Skin of body (tissue), 1 donor: ENCODE measurements at regions not wholly inside any gene's neighbourhood (a gene's known extent, or its start where the extent isn't known, plus 50 kb on each side); places are given as distances from the start of the nearest gene placed in this dataset.
"Not testable (repeated sequence)": the region's sequence is repeated elsewhere in the genome, so short reads cannot be mapped to it uniquely, and the experiment has no call there.

Experiments
- DNase-seq: peaks from one replicate; lab custom pipeline; 2025; lab: John Stamatoyannopoulos, UW

- no peak for DNase-seq
Measured at GRCh38 chr3:87796137-87796842, 262.5 kb downstream of the CGGBP1 start.

- no peak for DNase-seq
Measured at GRCh38 chr3:87795701-87796100, 263.1 kb downstream of the CGGBP1 start.

- no peak for DNase-seq
Measured at GRCh38 chr3:87793337-87793877, 265.4 kb downstream of the CGGBP1 start.

- no peak for DNase-seq
Measured at GRCh38 chr3:87792534-87793336, 266.1 kb downstream of the CGGBP1 start, which contains the start of gene HTR1F. TSS of gene HTR1F (plus strand) at chr3:87792706.

GRCh38 chr3:87792198-87792533 is 266.6 kb downstream of the CGGBP1 start:
- no peak for DNase-seq

- DNase-seq = no peak
Measured at GRCh38 chr3:87791248-87792027, 267.4 kb downstream of the CGGBP1 start.

GRCh38 chr3:87789049-87789448 is 269.8 kb downstream of the CGGBP1 start:
- DNase-seq = not testable (repeated sequence)

GRCh38 chr3:87788516-87788915 is 270.3 kb downstream of the CGGBP1 start:
- DNase-seq = no peak

GRCh38 chr3:87780811-87781210 is 278.0 kb downstream of the CGGBP1 start:
- no peak for DNase-seq

GRCh38 chr3:87778876-87779275 is 279.9 kb downstream of the CGGBP1 start:
- DNase-seq = no peak

- DNase-seq = no peak
Measured at GRCh38 chr3:87771337-87772192, 287.2 kb downstream of the CGGBP1 start.

- DNase-seq = no peak
Measured at GRCh38 chr3:87766721-87767120, 292.1 kb downstream of the CGGBP1 start.

GRCh38 chr3:87765256-87765655 is 293.5 kb downstream of the CGGBP1 start:
- DNase-seq = no peak

- DNase-seq = no peak
Measured at GRCh38 chr3:87761795-87762194, 297.0 kb downstream of the CGGBP1 start.

- no peak for DNase-seq
Measured at GRCh38 chr3:87761341-87761740, 297.5 kb downstream of the CGGBP1 start.

- no peak for DNase-seq
Measured at GRCh38 chr3:87756616-87757015, 302.2 kb downstream of the CGGBP1 start.

- no peak for DNase-seq
Measured at GRCh38 chr3:87755852-87756251, 303.0 kb downstream of the CGGBP1 start.

GRCh38 chr3:87742250-87742649 is 316.6 kb downstream of the CGGBP1 start:
- DNase-seq = no peak

- DNase-seq = not testable (repeated sequence)
Measured at GRCh38 chr3:87740894-87741293, 317.9 kb downstream of the CGGBP1 start.

- not testable (repeated sequence) for DNase-seq
Measured at GRCh38 chr3:87737817-87738216, 321.0 kb downstream of the CGGBP1 start.
